Neuron (in vitro differentiated cells): ENCODE measurements at regions not wholly inside any gene's neighbourhood (a gene's known extent, or its start where the extent isn't known, plus 50 kb on each side); places are given as distances from the start of the nearest gene placed in this dataset.
"Not testable (repeated sequence)": the region's sequence is repeated elsewhere in the genome, so short reads cannot be mapped to it uniquely, and the experiment has no call there.

ENCODE experiments used
- H2AFZ ChIP-seq: one replicate; pipeline ENCODE4 v1.6.1; 2013; ENCODE audit warnings: low read depth, mild to moderate bottlenecking, inconsistent platforms, low read length, moderate library complexity
- H3K27me3 ChIP-seq: one replicate; pipeline ENCODE4 v1.6.1; 2013; ENCODE audit warnings: low read length; ENCODE audit not compliant: insufficient read depth
- H3K36me3 ChIP-seq: one replicate; pipeline ENCODE4 v1.6.1; 2013; ENCODE audit warnings: low read length; ENCODE audit not compliant: insufficient read depth
- H3K4me1 ChIP-seq: one replicate; pipeline ENCODE4 v1.6.1; 2013; ENCODE audit warnings: low read length; ENCODE audit not compliant: insufficient read depth
- H3K4me3 ChIP-seq: 2 replicates; pipeline ENCODE4 v1.5.1; 2013; ENCODE audit warnings: mild to moderate bottlenecking, low read length, moderate library complexity
- H3K9me3 ChIP-seq: one replicate; pipeline ENCODE4 v1.6.1; 2013; ENCODE audit warnings: low read length

DNA sequence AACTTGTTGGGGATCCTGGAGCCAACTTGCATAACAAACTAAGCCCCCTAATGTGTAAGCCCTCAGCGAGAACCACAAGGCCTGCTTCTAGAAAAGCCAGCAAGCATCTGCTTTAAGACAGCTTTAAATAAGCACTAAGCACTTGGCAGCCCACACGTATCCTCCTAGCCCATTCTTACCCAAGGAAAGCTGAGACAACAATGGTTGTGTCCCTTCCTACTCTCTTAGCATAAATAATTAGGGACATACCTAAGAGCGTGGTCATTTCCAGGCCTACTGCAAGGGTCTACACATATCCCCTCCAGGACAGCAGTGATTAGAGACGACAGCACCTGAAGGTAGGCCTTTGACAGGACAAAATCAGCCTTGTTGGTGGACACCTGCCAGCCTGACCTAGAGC lies 322.8 kb upstream of the PPARGC1A start:
- Histone ChIP-seq H3K9me3 (no peaks in the 10 kb centered on the region), H3K4me1 (no peaks in the 10 kb centered on the region), H3K4me3 (no peak overlapping the region), H2AFZ (no peak overlapping the region), H3K27me3 (no peaks in the 10 kb centered on the region), H3K36me3 (no peaks in the 10 kb centered on the region)

DNA sequence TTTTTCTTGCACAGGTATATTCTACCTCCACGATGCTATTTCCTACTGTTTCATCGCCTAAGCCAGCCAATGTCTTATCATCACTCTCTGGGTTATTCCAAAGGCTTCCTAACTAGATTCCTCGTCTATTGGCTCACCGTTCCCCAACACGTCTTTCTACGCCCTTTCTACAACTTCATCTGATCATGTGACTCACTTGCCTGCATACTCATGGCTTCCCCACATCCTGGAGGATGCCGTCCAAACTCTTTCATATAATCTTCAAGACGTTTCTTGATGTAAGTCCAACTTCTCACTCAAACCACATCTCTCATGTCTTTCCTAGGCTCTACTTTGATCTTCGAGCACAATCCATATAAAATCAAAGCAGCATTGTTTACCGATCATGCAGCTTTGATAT lies 322.0 kb upstream of the PPARGC1A start:
- no peaks in the 10 kb centered on the region for H3K36me3 ChIP-seq
- H3K4me3 ChIP-seq = no peak overlapping the region
- no peaks in the 10 kb centered on the region for H3K27me3 ChIP-seq
- no peaks in the 10 kb centered on the region for H3K9me3 ChIP-seq
- H2AFZ ChIP-seq = no peak overlapping the region
- no peaks in the 10 kb centered on the region for H3K4me1 ChIP-seq

DNA sequence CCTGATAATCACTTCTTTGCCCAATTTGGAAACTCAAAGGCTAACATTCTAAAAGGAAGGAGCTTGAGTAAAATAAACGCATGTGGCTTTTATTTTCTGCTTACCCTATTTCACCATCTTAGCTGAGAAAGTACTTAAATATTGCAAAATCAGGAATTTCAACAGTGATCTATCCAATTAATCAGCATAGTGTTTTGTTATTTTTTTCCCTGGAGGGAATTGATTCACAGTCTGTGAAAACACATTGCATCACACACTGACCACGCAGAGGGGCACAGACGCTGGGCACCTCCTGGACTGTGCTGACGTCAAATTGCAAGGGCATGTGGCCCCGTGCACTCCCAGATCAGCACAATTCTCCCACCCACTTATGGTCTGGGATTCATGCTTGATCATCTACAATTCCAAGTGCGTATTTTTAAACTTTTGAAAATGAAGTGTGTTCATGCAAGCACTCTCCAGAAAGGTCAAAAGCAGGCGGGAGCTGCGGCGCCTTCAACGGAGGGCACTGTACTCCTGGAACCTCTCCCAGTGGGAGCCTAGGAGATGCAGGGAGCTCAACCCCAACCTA lies 320.6 kb upstream of the PPARGC1A start:
- Histone ChIP-seq H2AFZ (no peak overlapping the region), H3K4me1 (no peaks in the 10 kb centered on the region), H3K4me3 (no peak overlapping the region), H3K27me3 (no peaks in the 10 kb centered on the region), H3K9me3 (no peaks in the 10 kb centered on the region), H3K36me3 (no peaks in the 10 kb centered on the region)

DNA sequence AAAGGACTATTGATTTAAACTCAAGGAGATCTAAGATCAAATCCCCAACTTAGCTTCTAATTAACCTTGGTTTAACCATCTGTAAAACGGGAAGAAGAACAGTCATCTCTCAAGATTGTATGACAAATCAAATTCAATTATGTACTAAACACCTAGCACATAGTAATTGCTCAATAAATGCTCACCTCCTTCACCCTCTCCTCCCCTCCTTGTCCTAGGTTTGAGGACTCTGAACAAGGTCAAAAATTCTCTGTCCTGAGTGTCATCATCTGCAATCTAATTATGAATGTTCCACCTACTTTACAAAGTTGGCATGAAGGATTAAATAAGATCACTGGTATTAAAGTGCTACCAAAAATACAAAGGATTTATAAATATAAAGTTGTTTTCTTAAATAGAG lies 320.1 kb upstream of the PPARGC1A start:
- no peaks in the 10 kb centered on the region for H3K4me1 ChIP-seq
- H3K27me3 ChIP-seq = no peaks in the 10 kb centered on the region
- H3K9me3 ChIP-seq = no peaks in the 10 kb centered on the region
- no peak overlapping the region for H2AFZ ChIP-seq
- no peaks in the 10 kb centered on the region for H3K36me3 ChIP-seq
- H3K4me3 ChIP-seq = no peak overlapping the region

DNA sequence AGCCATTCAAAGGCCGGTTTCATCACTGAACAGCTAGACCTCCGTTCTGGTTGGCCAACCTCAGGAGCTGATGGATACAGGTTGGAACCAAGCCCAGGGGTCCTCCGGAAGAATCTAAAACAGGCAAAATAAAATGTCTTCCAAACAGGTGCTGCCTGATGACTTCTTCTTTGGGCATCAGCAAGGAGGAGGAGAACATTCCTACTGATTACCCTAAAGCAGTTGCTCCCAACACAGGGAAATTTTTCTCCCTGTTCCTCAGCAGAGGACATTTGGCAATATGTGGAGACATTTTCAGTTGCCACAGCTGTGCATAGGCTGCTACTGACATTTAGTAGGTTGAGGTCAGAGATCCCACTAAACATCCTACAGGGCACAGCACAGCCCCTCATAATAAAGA lies 319.3 kb upstream of the PPARGC1A start:
- Histone ChIP-seq H3K36me3 (no peaks in the 10 kb centered on the region), H3K4me3 (no peak overlapping the region), H2AFZ (no peak overlapping the region), H3K27me3 (no peaks in the 10 kb centered on the region), H3K9me3 (no peaks in the 10 kb centered on the region), H3K4me1 (no peaks in the 10 kb centered on the region)

DNA sequence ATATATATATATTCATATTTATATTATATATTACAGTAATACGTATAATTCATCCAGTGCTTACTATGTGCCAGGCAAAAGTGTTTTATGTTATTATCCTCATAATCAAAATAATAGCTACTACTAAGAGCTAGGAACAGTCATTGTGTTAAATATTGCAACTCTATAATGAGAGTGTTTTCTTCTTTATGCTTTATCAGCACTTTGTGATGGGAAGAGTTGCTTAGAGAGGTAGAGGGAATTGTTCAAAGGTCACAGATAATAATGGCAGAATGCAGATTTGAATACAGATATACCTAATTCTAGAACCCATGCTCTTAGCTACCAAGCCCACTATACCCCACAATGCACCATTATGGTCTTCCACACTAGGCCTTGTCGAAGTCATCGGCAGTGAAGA lies 318.8 kb upstream of the PPARGC1A start:
- Histone ChIP-seq H2AFZ (no peak overlapping the region), H3K4me3 (no peak overlapping the region), H3K4me1 (no peaks in the 10 kb centered on the region), H3K27me3 (no peaks in the 10 kb centered on the region), H3K9me3 (no peaks in the 10 kb centered on the region), H3K36me3 (no peaks in the 10 kb centered on the region)

DNA sequence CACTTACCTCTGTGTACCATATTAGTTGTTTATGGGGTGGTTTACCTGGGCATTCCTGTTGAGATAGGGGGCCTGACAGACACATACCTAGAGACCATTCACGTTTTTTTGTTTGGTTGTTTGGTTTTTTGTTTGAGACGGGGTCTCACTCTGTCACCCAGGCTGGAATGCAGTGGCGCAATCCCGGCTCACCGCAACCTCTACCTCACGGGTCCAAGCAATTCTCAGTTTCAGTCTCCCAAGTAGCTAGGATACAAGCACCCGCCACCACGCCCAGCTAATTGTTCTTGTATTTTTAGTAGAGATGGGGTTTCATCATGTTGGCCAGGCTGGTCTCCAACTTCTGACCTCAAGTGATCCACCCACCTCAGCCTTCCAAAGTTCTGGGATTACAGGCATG lies 314.9 kb upstream of the PPARGC1A start:
- H3K9me3 ChIP-seq, H3K36me3 ChIP-seq, H3K4me3 ChIP-seq, H3K27me3 ChIP-seq, H2AFZ ChIP-seq, H3K4me1 ChIP-seq: not testable (repeated sequence)

DNA sequence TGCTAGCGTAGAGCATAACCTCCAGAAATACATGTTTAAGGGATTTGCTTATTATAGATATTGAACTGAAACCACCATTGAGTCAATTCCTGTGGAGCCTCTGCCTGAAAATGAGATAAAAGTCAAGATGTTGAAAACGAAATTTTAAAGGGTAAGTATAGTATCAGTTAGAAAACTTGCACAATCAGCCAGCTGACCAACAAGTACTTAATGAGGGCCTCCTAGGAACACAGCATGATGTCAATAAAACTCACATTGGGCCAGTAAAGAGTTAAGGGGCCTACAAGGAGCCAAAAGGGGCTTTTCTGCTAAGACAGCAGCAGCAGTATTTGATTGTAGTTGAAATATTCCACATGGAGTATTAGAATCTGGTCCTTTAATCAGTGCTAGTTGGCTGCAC lies 314.1 kb upstream of the PPARGC1A start:
- Histone ChIP-seq H3K4me3 (no peak overlapping the region), H3K36me3 (no peaks in the 10 kb centered on the region), H3K4me1 (no peaks in the 10 kb centered on the region), H2AFZ (no peak overlapping the region), H3K9me3 (no peaks in the 10 kb centered on the region), H3K27me3 (no peaks in the 10 kb centered on the region)

DNA sequence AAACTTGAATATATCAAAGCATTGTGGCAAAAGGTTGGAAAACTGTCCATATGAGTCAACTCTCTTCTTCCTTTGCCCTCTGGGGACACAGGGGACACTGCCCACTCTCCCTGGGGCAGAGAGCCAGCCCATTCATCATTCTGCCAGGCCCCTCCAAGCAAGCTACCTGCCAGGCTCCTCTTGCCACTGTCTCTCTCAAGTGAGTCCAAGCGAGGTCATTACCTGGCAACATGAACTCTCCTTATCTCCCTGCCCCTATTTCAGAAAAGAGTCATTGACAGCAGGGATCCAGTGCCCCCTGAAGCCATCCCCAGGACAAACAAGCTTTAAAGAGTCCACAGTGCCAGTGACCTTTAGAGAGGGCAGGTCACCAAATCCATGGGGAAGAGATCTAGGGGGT lies 312.7 kb upstream of the PPARGC1A start:
- Histone ChIP-seq H2AFZ (no peak overlapping the region), H3K4me1 (no peaks in the 10 kb centered on the region), H3K4me3 (no peak overlapping the region), H3K9me3 (no peaks in the 10 kb centered on the region), H3K27me3 (no peaks in the 10 kb centered on the region), H3K36me3 (no peaks in the 10 kb centered on the region)

DNA sequence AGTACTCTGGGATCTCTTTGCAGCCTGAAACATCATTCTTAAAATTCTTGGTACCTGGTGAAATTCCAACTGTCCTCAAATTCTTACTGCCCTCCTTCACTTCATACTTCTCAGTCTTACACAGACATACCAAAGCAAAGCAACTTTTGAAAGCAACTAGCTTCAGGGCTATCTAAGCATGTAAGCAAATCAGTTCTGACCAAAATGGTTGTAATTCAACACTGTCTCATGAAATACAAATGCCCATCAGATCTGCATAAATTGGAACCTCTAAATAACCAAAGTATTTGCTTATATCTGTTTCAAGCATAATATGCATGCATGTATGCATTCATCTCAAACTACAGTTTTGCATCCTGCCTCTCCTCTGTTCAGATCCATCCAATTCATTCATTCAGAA lies 308.1 kb upstream of the PPARGC1A start:
- H3K27me3 ChIP-seq = no peaks in the 10 kb centered on the region
- no peaks in the 10 kb centered on the region for H3K36me3 ChIP-seq
- H3K4me1 ChIP-seq = no peaks in the 10 kb centered on the region
- H2AFZ ChIP-seq = no peak overlapping the region
- no peaks in the 10 kb centered on the region for H3K9me3 ChIP-seq
- H3K4me3 ChIP-seq = no peak overlapping the region

DNA sequence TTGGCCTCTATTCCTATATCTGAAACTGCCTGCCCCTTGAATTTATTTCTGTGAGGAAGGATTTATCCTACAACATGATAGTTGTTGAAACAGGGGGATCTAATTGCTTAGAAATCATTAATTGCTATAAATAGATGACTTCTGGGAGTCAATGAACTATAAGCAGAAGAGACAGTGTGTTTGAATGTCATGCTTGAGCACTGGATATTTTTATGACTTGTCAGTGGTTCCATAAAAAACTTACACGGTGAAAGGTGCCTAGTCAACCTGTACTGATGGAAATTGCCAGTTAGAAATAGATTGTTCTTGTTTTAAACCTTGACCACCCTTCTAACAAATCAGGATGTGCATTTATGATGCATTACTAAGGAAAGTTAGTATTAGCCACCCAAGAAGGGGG lies 306.9 kb upstream of the PPARGC1A start:
- no peaks in the 10 kb centered on the region for H3K4me1 ChIP-seq
- no peaks in the 10 kb centered on the region for H3K9me3 ChIP-seq
- no peaks in the 10 kb centered on the region for H3K36me3 ChIP-seq
- no peak overlapping the region for H2AFZ ChIP-seq
- no peak overlapping the region for H3K4me3 ChIP-seq
- no peaks in the 10 kb centered on the region for H3K27me3 ChIP-seq

DNA sequence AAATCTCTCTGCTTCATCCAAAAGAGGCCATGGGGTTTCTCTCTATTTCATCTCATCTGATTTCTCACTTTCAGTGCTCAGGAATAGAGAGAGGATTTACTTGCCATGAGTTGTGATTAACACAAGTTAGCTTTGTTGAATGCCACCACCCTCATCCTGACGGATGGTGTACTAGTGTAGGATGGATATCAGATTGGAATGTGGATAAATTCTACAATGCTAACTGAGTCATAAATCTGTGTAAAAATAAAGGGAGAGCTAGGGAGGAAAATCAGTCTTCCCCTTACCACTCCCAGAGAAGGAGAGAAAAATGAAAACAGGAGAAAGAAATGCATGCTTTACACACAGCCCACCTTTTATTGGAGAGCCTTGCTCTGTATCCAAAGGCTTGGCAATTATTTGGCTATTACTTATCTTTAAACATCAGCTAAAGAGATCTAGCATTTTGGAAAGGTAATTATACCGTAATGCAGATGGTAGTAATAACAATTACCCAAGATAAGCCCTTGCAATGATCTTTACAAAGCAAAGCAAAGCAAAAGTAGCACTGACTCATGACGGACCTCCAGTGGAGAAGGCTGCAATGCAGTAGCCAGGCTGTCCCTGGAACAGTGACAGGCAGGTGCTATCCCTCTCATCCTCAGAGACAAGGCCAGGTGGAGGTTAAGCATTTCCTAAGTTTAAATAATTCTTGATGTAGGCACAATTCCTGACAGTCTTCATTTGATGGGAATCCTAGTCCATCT lies 306.3 kb upstream of the PPARGC1A start:
- no peak overlapping the region for H2AFZ ChIP-seq
- no peak overlapping the region for H3K4me3 ChIP-seq

DNA sequence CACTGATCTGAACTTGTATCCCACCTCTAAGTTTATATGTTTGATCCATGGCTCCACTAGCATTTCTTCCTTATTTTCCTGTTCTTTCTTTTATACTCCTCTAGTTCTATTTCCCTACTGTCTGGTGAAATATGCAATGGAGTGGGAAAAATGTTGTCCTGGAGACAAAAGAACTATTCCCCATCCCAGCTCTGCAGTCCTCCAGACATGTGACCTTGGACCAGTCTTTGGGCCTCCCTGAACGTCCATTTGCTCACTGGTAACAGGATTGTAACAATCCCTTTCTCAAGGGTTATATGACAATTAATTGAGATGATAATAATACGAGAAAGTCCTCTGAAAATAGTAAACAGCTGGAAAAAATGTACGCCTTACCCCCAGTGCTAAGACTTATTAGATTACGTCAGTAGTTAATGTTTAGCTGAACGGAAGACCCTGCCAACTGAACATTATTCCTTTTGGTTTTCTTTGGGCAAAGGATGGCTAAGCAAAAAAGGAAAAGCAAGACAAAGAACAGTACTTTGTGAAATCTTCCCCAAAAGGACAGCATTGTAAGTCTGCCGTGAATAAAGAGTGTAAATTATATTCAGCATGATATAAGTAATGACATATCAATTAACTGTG lies 302.3 kb upstream of the PPARGC1A start:
- Histone ChIP-seq H3K36me3 (no peaks in the 10 kb centered on the region), H3K4me3 (no peak overlapping the region), H3K4me1 (peaks cover 3% of the 10 kb centered on the region), H3K9me3 (no peaks in the 10 kb centered on the region), H3K27me3 (no peaks in the 10 kb centered on the region), H2AFZ (no peak overlapping the region)

More for the DNA sequence above, 306.3 kb upstream of the PPARGC1A start:
- Histone ChIP-seq H3K4me1 (no peaks in the 10 kb centered on the region), H3K36me3 (no peaks in the 10 kb centered on the region), H3K27me3 (no peaks in the 10 kb centered on the region), H3K9me3 (no peaks in the 10 kb centered on the region)
